ENCODE measurements at regions not wholly inside any gene's neighbourhood (a gene's known extent, or its start where the extent isn't known, plus 50 kb on each side); places are given as distances from the start of the nearest gene placed in this dataset.

DNA sequence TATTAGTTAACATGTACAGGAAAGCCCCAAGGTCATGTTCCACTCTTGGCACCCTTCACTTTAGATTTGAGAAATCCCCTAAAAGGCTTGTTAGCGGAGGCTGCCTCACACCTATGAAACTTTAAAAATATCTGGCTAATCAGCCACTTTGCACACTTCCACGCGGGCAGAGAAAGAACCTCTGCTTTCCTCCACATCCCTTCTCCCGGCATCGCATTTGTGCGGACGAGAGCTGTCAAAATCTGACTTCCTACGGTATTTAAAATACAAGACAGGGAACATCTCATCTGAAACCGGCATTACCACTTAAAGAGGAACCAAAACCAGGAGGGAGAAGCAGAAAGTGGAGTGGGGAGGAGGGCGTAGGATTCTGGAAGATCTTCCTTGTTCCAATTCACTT, 422.3 kb downstream of the TMEM114 start:
- TF ChIP-seq POLR2A (IDR thresholded peaks at IDR 0.05; ENCODE audit: low read depth, low read length), result no peak
- TF ChIP-seq POLR2AphosphoS5 (IDR thresholded peaks at IDR 0.05; ENCODE audit: low read depth, low read length), result no peak
- no peak for TF ChIP-seq TAF1 (IDR thresholded peaks at IDR 0.05; ENCODE audit: low read depth, low read length)
- no peak for TF ChIP-seq POU2F2 (IDR thresholded peaks at IDR 0.05; ENCODE audit: low read depth, low read length)
- TF ChIP-seq PAX5 (IDR thresholded peaks at IDR 0.05; ENCODE audit: insufficient read depth, low read length, severe bottlenecking), result no peak
- TF ChIP-seq SPI1 (IDR thresholded peaks at IDR 0.05; ENCODE audit: low read depth, low read length), result no peak

Measured in GM12891 (cell line).